ENCODE measurements at regions not wholly inside any gene's neighbourhood (a gene's known extent, or its start where the extent isn't known, plus 50 kb on each side); places are given as distances from the start of the nearest gene placed in this dataset.

- TF ChIP-seq, protein P1, sequence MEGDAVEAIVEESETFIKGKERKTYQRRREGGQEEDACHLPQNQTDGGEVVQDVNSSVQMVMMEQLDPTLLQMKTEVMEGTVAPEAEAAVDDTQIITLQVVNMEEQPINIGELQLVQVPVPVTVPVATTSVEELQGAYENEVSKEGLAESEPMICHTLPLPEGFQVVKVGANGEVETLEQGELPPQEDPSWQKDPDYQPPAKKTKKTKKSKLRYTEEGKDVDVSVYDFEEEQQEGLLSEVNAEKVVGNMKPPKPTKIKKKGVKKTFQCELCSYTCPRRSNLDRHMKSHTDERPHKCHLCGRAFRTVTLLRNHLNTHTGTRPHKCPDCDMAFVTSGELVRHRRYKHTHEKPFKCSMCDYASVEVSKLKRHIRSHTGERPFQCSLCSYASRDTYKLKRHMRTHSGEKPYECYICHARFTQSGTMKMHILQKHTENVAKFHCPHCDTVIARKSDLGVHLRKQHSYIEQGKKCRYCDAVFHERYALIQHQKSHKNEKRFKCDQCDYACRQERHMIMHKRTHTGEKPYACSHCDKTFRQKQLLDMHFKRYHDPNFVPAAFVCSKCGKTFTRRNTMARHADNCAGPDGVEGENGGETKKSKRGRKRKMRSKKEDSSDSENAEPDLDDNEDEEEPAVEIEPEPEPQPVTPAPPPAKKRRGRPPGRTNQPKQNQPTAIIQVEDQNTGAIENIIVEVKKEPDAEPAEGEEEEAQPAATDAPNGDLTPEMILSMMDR (IDR thresholded peaks at IDR 0.05; ENCODE audit: extremely low read depth, insufficient read depth, missing control alignments): no peak
- in situ Hi-C loops (cut with MboI; ENCODE audit: low pct_unique_long_range_greater_than_20kb, low sequenced_read_pairs, unreplicated experiment): no loop called here
- DNase-seq (ENCODE audit: low spot score): peak; percentile 63
These were observed 336.3 kb upstream of the CFAP20DC start for GRCh38 chr3:59386165-59386564.

DNA sequence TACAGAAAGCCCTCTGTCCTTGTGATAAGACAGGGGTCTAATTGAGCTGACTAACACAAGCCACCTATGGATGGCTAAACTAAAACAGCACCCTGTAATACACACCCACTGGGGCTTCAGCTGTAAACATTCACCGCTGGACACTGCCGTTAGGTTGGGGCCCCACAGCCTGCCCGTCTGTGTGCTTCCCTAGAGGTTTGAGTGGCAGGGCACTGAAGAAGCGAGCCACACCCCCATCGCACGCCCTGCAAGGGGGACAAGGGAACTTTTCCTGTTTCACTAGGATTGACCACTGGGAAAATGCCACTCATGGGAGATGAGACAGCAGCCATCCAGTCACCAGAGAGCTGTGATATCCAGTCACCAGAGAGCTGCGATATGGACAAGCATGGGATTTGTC is 335.7 kb upstream of the CFAP20DC start:
- TF ChIP-seq, protein P1 (IDR thresholded peaks at IDR 0.05; ENCODE audit: extremely low read depth, insufficient read depth, missing control alignments): no peak
- no peak for DNase-seq (ENCODE audit: low spot score)
- in situ Hi-C loops (cut with MboI; ENCODE audit: low pct_unique_long_range_greater_than_20kb, low sequenced_read_pairs, unreplicated experiment): no loop called here

GRCh38 chr3:59381282-59381681 is 331.5 kb upstream of the CFAP20DC start:
- in situ Hi-C loops (cut with MboI; ENCODE audit: low pct_unique_long_range_greater_than_20kb, low sequenced_read_pairs, unreplicated experiment): no loop called here
- TF ChIP-seq, protein P1 (IDR thresholded peaks at IDR 0.05; ENCODE audit: extremely low read depth, insufficient read depth, missing control alignments): no peak
- peak; percentile 22 for DNase-seq (ENCODE audit: low spot score)

DNA sequence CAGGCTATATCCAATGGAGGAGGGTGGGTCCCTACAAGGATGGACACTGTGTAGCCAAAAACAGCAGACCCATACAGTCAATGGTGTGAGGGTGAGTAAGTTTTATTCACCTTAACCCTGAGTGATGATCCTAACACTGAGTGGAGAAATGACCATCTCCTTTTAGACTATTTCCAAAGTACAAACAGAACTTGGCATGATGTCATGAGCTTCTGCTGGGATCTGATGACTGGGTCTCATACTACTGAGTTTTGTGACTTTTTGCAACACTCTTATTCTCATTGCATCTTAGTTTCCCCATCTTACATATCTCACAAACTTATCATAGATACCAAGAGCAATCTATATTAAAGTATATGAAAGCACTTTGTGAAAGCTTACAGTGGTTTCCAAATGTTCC is 330.3 kb upstream of the CFAP20DC start:
- TF ChIP-seq, protein P1 (IDR thresholded peaks at IDR 0.05; ENCODE audit: extremely low read depth, insufficient read depth, missing control alignments): no peak
- in situ Hi-C loops (cut with MboI; ENCODE audit: low pct_unique_long_range_greater_than_20kb, low sequenced_read_pairs, unreplicated experiment): no loop called here
- DNase-seq (ENCODE audit: low spot score): no peak

- TF ChIP-seq, protein P1 (IDR thresholded peaks at IDR 0.05; ENCODE audit: extremely low read depth, insufficient read depth, missing control alignments): peak; percentile 7
- in situ Hi-C loops (cut with MboI; ENCODE audit: low pct_unique_long_range_greater_than_20kb, low sequenced_read_pairs, unreplicated experiment): no loop called here
- peak; percentile 48 for DNase-seq (ENCODE audit: low spot score)
These were observed 325.0 kb upstream of the CFAP20DC start for GRCh38 chr3:59374818-59375211.

GRCh38 chr3:59374091-59374817 is 324.4 kb upstream of the CFAP20DC start:
- TF ChIP-seq, protein P1 (IDR thresholded peaks at IDR 0.05; ENCODE audit: extremely low read depth, insufficient read depth, missing control alignments): no peak
- no peak for DNase-seq (ENCODE audit: low spot score)
- in situ Hi-C loops (cut with MboI; ENCODE audit: low pct_unique_long_range_greater_than_20kb, low sequenced_read_pairs, unreplicated experiment): no loop called here

Data from GM13977 (cell line).